Neural cell (in vitro differentiated cells): ENCODE measurements at regions not wholly inside any gene's neighbourhood (a gene's known extent, or its start where the extent isn't known, plus 50 kb on each side); places are given as distances from the start of the nearest gene placed in this dataset.

Experiments used
- EP300 ChIP-seq: fragments of 450-650 bp; conservative IDR thresholded peaks from 2 replicates; pipeline ENCODE4 v1.6.1; 2014; ENCODE audit warnings: antibody characterized with exemption, mild to moderate bottlenecking, moderate library complexity; ENCODE audit not compliant: poor library complexity, severe bottlenecking
- EZH2 ChIP-seq: fragments of 200-600, 300-800 bp; shearing (Covaris generic), sonication (generic); IDR thresholded peaks from 2 replicates; pipeline ENCODE4 v1.6.1; 2014; ENCODE audit warnings: antibody characterized with exemption, low read length, borderline replicate concordance, mild to moderate bottlenecking; ENCODE audit not compliant: insufficient read depth, poor library complexity, severe bottlenecking
- MXI1 ChIP-seq: fragments of 450-650 bp; conservative IDR thresholded peaks from 2 replicates; pipeline ENCODE4 v1.6.1; 2014; ENCODE audit warnings: antibody characterized with exemption, mild to moderate bottlenecking; ENCODE audit not compliant: poor library complexity, severe bottlenecking
- POLR2AphosphoS5 ChIP-seq: IDR thresholded peaks from 2 replicates; pipeline ENCODE4 v1.6.1; 2012
- RAD21 ChIP-seq: fragments of 450-650 bp; conservative IDR thresholded peaks from 2 replicates; pipeline ENCODE4 v1.6.1; 2014; ENCODE audit warnings: antibody characterized with exemption, mild to moderate bottlenecking, moderate library complexity
- SMC3 ChIP-seq: fragments of 450-650 bp; conservative IDR thresholded peaks from 2 replicates; pipeline ENCODE4 v1.6.1; 2014; ENCODE audit warnings: antibody characterized with exemption, mild to moderate bottlenecking, moderate library complexity; ENCODE audit not compliant: poor library complexity
- TAF1 ChIP-seq: IDR thresholded peaks from 2 replicates; pipeline ENCODE4 v1.6.1; 2012; ENCODE audit warnings: low read depth
- TF ChIP-seq, protein P1 (sequence below): fragments of 450-650 bp; IDR thresholded peaks from 2 replicates; pipeline ENCODE4 v1.5.1; 2014; ENCODE audit warnings: antibody characterized with exemption, mild to moderate bottlenecking, moderate library complexity; ENCODE audit not compliant: poor library complexity, severe bottlenecking
- TF ChIP-seq, protein P2 (sequence below): IDR thresholded peaks from 2 replicates; pipeline ENCODE4 v1.6.1; 2012; ENCODE audit warnings: borderline replicate concordance

DNA sequence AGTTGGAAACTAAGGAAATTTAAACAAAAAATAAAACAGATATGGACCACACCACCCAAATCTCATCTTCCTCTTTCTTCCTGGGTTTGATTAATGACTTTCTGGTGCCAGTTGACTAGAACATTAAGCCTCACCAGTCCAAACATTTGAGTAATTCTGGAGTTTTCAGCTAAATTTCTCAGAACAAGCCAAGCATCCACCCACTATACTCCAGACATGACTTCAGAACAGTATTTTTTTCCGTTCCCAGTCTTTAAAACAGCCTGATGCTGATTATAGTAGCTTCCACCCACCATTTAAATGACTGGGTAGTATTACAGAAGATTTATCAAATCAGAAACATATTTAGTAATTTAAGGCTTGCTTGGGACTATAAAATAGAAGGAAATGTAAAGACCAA, 230.9 kb upstream of the UBASH3B start:
- no peak for TF ChIP-seq POLR2AphosphoS5
- TF ChIP-seq MXI1 = no peak
- TF ChIP-seq, protein P1, sequence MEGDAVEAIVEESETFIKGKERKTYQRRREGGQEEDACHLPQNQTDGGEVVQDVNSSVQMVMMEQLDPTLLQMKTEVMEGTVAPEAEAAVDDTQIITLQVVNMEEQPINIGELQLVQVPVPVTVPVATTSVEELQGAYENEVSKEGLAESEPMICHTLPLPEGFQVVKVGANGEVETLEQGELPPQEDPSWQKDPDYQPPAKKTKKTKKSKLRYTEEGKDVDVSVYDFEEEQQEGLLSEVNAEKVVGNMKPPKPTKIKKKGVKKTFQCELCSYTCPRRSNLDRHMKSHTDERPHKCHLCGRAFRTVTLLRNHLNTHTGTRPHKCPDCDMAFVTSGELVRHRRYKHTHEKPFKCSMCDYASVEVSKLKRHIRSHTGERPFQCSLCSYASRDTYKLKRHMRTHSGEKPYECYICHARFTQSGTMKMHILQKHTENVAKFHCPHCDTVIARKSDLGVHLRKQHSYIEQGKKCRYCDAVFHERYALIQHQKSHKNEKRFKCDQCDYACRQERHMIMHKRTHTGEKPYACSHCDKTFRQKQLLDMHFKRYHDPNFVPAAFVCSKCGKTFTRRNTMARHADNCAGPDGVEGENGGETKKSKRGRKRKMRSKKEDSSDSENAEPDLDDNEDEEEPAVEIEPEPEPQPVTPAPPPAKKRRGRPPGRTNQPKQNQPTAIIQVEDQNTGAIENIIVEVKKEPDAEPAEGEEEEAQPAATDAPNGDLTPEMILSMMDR = no peak
- TF ChIP-seq SMC3 = no peak
- TF ChIP-seq EZH2 = no peak
- no peak for TF ChIP-seq RAD21
- TF ChIP-seq TAF1 = no peak
- TF ChIP-seq, protein P2, sequence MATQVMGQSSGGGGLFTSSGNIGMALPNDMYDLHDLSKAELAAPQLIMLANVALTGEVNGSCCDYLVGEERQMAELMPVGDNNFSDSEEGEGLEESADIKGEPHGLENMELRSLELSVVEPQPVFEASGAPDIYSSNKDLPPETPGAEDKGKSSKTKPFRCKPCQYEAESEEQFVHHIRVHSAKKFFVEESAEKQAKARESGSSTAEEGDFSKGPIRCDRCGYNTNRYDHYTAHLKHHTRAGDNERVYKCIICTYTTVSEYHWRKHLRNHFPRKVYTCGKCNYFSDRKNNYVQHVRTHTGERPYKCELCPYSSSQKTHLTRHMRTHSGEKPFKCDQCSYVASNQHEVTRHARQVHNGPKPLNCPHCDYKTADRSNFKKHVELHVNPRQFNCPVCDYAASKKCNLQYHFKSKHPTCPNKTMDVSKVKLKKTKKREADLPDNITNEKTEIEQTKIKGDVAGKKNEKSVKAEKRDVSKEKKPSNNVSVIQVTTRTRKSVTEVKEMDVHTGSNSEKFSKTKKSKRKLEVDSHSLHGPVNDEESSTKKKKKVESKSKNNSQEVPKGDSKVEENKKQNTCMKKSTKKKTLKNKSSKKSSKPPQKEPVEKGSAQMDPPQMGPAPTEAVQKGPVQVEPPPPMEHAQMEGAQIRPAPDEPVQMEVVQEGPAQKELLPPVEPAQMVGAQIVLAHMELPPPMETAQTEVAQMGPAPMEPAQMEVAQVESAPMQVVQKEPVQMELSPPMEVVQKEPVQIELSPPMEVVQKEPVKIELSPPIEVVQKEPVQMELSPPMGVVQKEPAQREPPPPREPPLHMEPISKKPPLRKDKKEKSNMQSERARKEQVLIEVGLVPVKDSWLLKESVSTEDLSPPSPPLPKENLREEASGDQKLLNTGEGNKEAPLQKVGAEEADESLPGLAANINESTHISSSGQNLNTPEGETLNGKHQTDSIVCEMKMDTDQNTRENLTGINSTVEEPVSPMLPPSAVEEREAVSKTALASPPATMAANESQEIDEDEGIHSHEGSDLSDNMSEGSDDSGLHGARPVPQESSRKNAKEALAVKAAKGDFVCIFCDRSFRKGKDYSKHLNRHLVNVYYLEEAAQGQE = no peak
- TF ChIP-seq EP300 = no peak
